ENCODE measurements at regions not wholly inside any gene's neighbourhood (a gene's known extent, or its start where the extent isn't known, plus 50 kb on each side); places are given as distances from the start of the nearest gene placed in this dataset.

DNA sequence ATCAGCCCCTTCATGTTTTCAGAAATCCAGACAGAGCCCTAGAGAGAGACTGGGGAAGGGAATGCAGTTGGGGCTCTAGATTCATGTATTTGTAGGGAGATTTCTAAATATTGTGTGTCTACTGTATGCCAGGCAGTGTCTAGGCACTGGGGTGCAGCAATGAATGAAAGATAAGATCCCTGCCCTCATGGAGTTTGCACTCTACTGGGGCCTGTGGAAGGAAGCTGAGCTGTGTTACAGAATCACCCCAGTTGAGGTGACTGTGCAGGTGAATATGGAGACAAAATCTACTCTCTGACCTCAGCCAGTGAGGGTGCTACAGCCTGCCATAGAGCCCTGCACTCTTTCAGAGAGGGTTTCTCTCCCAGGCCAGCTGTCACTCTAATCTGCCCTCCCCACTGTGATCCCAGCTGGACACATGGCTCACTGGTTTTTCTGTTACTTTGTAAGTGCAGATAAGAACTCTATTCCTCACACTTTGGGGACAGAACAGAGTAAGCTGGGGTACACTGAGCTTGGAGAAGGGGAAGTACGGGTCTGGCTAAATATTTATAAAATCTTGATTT is 69.2 kb upstream of the E2F3 start:
- no peaks in the 10 kb centered on the region for H3K9me3 ChIP-seq
- DNase-seq (no peak), ATAC-seq (no peak), FAIRE-seq (no peak)
- H3K27me3 ChIP-seq = no peaks in the 10 kb centered on the region
- no peak overlapping the region for H3K27ac ChIP-seq
- intact Hi-C loops (cut with DNase I) = no loop called here
- H3K36me3 ChIP-seq = no peaks in the 10 kb centered on the region
- no peak overlapping the region for H3K4me3 ChIP-seq
- WGBS, 2 donors = 43 to 57% methylated on average over 1 of the region's 1 CpG
- H3K4me1 ChIP-seq = no peaks in the 10 kb centered on the region
- TF ChIP-seq, protein P1, sequence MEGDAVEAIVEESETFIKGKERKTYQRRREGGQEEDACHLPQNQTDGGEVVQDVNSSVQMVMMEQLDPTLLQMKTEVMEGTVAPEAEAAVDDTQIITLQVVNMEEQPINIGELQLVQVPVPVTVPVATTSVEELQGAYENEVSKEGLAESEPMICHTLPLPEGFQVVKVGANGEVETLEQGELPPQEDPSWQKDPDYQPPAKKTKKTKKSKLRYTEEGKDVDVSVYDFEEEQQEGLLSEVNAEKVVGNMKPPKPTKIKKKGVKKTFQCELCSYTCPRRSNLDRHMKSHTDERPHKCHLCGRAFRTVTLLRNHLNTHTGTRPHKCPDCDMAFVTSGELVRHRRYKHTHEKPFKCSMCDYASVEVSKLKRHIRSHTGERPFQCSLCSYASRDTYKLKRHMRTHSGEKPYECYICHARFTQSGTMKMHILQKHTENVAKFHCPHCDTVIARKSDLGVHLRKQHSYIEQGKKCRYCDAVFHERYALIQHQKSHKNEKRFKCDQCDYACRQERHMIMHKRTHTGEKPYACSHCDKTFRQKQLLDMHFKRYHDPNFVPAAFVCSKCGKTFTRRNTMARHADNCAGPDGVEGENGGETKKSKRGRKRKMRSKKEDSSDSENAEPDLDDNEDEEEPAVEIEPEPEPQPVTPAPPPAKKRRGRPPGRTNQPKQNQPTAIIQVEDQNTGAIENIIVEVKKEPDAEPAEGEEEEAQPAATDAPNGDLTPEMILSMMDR (IDR thresholded peaks at IDR 0.05) = no peak

DNA sequence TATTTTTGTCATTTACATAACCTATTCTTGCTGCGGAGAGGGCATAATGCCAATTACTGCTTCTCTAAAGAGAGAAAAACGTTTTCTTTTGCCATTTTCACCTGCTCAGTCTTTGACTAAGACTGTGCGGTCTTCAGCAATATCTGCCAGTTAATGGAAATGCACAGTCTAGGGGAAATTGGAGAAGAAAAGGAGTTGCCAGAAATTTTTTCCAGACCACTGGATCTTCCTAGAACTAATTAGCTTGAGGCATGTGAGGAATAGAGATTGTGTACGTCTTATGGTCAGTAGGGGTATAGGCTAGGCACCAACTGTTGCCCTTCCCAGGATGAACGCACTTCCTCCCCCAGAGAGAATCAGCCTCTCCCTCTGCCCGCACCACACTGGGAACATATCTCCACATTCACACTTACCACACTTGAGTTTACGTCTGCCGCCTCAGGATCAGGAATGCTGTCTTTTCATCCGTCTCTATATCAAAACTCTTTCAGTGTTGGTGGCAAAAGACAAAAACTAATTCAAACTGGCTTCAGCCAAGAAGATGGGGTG is 67.9 kb upstream of the E2F3 start:
- TF ChIP-seq, protein P1 (IDR thresholded peaks at IDR 0.05) = no peak
- FAIRE-seq = no peak
- no peak for ATAC-seq
- H3K27me3 ChIP-seq = no peaks in the 10 kb centered on the region
- no peaks in the 10 kb centered on the region for H3K36me3 ChIP-seq
- H3K27ac ChIP-seq = no peak overlapping the region
- H3K9me3 ChIP-seq = no peaks in the 10 kb centered on the region
- intact Hi-C loops (cut with DNase I) = no loop called here
- H3K4me1 ChIP-seq = no peaks in the 10 kb centered on the region
- DNase-seq = no peak
- 71 to 74% methylated on average over 9 of the region's 9 CpGs for WGBS, 2 donors
- no peak overlapping the region for H3K4me3 ChIP-seq

DNA sequence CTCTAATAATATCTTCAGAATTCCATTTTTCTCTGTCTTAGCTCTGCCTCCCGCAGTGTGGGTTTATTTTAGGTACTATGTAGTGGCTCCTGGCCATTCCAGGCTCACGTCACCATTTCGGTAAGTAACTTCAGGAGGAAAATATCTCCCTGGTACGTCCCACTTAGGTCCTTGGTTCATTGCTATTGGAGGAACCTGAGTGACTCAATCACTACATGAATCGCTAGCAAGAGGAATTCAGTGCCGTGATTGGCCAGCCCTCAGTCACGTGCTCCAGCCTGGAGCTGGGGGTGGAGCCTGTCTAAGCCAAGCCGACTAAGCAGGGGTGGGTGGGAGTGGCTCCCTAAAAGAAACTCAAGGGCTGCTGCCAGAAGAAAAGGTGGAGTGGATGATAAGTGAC is 67.3 kb upstream of the E2F3 start:
- intact Hi-C loops (cut with DNase I) = no loop called here
- FAIRE-seq (no peak), DNase-seq (no peak), ATAC-seq (no peak)
- H3K27ac ChIP-seq = no peak overlapping the region
- H3K36me3 ChIP-seq = no peaks in the 10 kb centered on the region
- no peaks in the 10 kb centered on the region for H3K27me3 ChIP-seq
- no peaks in the 10 kb centered on the region for H3K9me3 ChIP-seq
- H3K4me1 ChIP-seq = no peaks in the 10 kb centered on the region
- H3K4me3 ChIP-seq = no peak overlapping the region
- 71 to 82% methylated on average over 8 of the region's 8 CpGs for whole genome bisulfite sequencing, 2 donors
- TF ChIP-seq, protein P1 (IDR thresholded peaks at IDR 0.05) = no peak

DNA sequence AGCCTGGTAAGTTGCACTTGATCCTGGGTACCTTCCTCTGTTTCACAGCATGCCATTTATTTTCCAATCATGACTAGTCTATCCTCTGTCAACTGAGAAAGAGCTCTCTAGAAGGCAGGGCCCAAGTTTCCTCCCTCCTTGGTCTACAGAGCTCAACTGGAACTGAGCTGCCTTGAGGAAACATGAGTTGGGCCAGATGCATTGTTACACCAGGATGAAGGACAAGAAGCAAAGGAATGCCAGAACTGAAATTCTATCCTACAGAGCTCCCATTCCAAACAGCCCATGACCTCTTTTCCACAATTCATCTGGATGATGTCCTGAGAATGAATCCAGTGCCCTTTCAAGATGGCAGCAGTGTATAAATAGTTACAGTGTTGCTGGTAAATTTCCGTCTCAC is 66.7 kb upstream of the E2F3 start:
- ATAC-seq = no peak
- H3K4me3 ChIP-seq = no peak overlapping the region
- no peak for FAIRE-seq
- no peak overlapping the region for H3K27ac ChIP-seq
- H3K27me3 ChIP-seq = no peaks in the 10 kb centered on the region
- H3K9me3 ChIP-seq = no peaks in the 10 kb centered on the region
- WGBS, 2 donors = 80 to 89% methylated on average over 1 of the region's 1 CpG
- no peaks in the 10 kb centered on the region for H3K4me1 ChIP-seq
- no peak for DNase-seq
- H3K36me3 ChIP-seq = no peaks in the 10 kb centered on the region
- TF ChIP-seq, protein P1 (IDR thresholded peaks at IDR 0.05) = no peak
- intact Hi-C loops (cut with DNase I) = no loop called here

DNA sequence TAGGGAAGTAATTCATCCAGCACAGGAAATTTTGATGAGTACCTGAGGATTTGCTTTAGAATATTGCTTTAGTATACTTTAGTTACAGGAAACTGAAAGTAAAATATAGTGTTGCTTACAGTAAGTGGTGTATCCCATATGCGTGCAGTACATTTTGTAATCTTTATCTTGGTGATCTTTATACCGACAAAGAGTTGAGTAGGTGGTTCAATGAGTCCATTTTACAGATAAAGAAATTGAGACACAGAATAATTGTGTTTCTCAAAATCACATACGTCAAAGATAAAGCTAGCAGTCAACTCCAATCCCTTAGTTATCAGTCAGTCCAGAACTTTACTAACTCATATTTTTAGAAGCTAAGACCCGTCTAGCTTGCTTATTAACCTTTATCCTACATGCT is 65.8 kb upstream of the E2F3 start:
- Histone ChIP-seq H3K36me3 (no peaks in the 10 kb centered on the region), H3K4me3 (no peak overlapping the region), H3K4me1 (no peaks in the 10 kb centered on the region), H3K27me3 (no peaks in the 10 kb centered on the region), H3K27ac (no peak overlapping the region), H3K9me3 (no peaks in the 10 kb centered on the region)
- intact Hi-C loops (cut with DNase I) = no loop called here
- TF ChIP-seq, protein P1 (IDR thresholded peaks at IDR 0.05) = no peak
- ATAC-seq = no peak
- DNase-seq = no peak
- no peak for FAIRE-seq
- 22 to 35% methylated on average over 4 of the region's 4 CpGs for WGBS, 2 donors

Data from pancreas (tissue), 10 donors.